ENCODE measurements at regions not wholly inside any gene's neighbourhood (a gene's known extent, or its start where the extent isn't known, plus 50 kb on each side); places are given as distances from the start of the nearest gene placed in this dataset.

DNA sequence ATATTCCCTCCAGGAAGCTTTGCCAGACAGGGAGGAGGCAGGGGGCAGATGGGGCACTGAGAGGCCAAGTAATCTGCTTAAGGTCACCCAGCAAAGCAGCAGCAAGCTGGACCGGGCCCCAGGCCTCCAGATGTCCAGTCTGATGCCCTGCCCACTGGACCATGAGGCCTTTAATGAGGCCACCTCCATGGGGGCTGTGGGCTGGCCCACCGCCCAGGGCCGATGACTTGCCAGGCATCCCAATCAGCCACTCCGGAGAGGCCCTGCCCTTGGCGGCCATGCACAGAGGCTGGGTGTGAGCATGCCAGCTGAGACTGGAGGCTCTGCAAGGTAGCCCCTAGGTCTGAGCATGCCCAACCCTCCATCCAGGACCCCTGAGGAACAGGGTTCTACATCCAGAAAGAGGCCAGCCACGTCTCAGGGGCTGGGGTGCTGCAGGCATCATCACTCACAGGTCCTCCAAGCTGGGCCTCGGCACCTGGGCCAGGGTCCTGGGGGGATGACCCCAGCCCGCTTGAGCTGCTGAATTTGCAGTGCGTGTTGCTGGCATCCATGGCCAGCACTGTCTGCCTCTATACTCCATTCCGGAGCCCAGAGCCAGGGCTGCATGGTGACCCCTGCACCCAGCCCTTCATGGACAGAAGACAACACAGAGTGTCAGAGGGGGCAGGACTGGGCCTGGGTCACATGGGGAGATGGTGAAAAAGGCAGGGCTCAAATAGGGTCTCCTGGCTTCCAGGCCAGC is 164.2 kb downstream of the INHBB start:
- no peak overlapping the region for H2BK5ac ChIP-seq (ENCODE audit: insufficient read length, low read length)
- no peak overlapping the region for H3T11ph ChIP-seq (ENCODE audit: low read length)
- H3K27me3 ChIP-seq (ENCODE audit: insufficient read depth, low read length): no peaks in the 10 kb centered on the region
- no peaks in the 10 kb centered on the region for H3K23me2 ChIP-seq (ENCODE audit: insufficient read length, low read depth, low read length, poor library complexity, severe bottlenecking)
- no peak for DNase-seq
- no peak overlapping the region for H4K8ac ChIP-seq (replicated peaks; ENCODE audit: insufficient read length, low read depth, low read length)
- H4K5ac ChIP-seq (ENCODE audit: insufficient read length, low read depth, low read length): no peak overlapping the region
- no peak overlapping the region for H2BK12ac ChIP-seq (ENCODE audit: insufficient read length, low read depth, low read length)
- Mint-ChIP-seq H3K27me3 (ENCODE audit: low read depth) (peaks cover 88% of the 10 kb centered on the region), H3K27ac (no peak overlapping the region), H3K4me3 (no peak overlapping the region), H3K4me1 (peaks cover 4 to 9% of the 10 kb centered on the region in 2 experiments; a peak in 3 of 4 replicates), H3K9me3 (no peaks in the 10 kb centered on the region; a peak in 2 of 5 replicates), H3K36me3 (ENCODE audit: insufficient read depth in 1 of 3, low read depth in 3 of 3) (no peaks in the 10 kb centered on the region)
- no peak overlapping the region for H2AK5ac ChIP-seq (ENCODE audit: insufficient read length, low read length)
- H3K14ac ChIP-seq (ENCODE audit: insufficient read depth, low read length): no peak overlapping the region
- no peak overlapping the region for H3K27ac ChIP-seq (ENCODE audit: insufficient read length, low read depth, low read length)
- no peaks in the 10 kb centered on the region for H3K9me3 ChIP-seq (ENCODE audit: control insufficient read depth, low read depth, low read length)
- no peak overlapping the region for H2BK20ac ChIP-seq (ENCODE audit: low read depth, low read length, poor library complexity, severe bottlenecking)
- no peak overlapping the region for H3K18ac ChIP-seq (ENCODE audit: insufficient read length, low read depth, low read length)
- TF ChIP-seq, protein P1, sequence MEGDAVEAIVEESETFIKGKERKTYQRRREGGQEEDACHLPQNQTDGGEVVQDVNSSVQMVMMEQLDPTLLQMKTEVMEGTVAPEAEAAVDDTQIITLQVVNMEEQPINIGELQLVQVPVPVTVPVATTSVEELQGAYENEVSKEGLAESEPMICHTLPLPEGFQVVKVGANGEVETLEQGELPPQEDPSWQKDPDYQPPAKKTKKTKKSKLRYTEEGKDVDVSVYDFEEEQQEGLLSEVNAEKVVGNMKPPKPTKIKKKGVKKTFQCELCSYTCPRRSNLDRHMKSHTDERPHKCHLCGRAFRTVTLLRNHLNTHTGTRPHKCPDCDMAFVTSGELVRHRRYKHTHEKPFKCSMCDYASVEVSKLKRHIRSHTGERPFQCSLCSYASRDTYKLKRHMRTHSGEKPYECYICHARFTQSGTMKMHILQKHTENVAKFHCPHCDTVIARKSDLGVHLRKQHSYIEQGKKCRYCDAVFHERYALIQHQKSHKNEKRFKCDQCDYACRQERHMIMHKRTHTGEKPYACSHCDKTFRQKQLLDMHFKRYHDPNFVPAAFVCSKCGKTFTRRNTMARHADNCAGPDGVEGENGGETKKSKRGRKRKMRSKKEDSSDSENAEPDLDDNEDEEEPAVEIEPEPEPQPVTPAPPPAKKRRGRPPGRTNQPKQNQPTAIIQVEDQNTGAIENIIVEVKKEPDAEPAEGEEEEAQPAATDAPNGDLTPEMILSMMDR (conservative IDR thresholded peaks at IDR 0.05): no peak
- H3K56ac ChIP-seq (ENCODE audit: insufficient read length, low read depth, low read length): no peak overlapping the region
- H4K91ac ChIP-seq (ENCODE audit: insufficient read length, low read depth, low read length): no peak overlapping the region
- WGBS (ENCODE audit: extremely low coverage, insufficient read length, low lambda C conversion rate): no CpG with 5 or more reads among the region's 10 CpGs
- H2AFZ ChIP-seq (ENCODE audit: low read length): no peak overlapping the region
- no peaks in the 10 kb centered on the region for H3K79me1 ChIP-seq (ENCODE audit: insufficient read depth, low read depth, low read length, poor library complexity, severe bottlenecking)
- H3K9ac ChIP-seq (ENCODE audit: extremely low read depth, insufficient read length, low read length): no peak overlapping the region
- H3K4ac ChIP-seq (ENCODE audit: low read depth, low read length): no peak overlapping the region
- no peaks in the 10 kb centered on the region for H3K4me1 ChIP-seq (ENCODE audit: insufficient read depth, low read length)
- no peak overlapping the region for H2BK120ac ChIP-seq (ENCODE audit: low read depth, low read length, poor library complexity, severe bottlenecking)
- no peaks in the 10 kb centered on the region for H4K20me1 ChIP-seq (ENCODE audit: control insufficient read depth, insufficient read depth, insufficient read length)
- H2BK15ac ChIP-seq (ENCODE audit: low read depth, low read length): no peak overlapping the region
- H3K79me2 ChIP-seq (ENCODE audit: insufficient read depth, low read length): no peaks in the 10 kb centered on the region
- H3K4me2 ChIP-seq (ENCODE audit: insufficient read depth, insufficient read length, low read length): no peak overlapping the region
- H3K23ac ChIP-seq (ENCODE audit: insufficient read length, low read depth, low read length): no peak overlapping the region

Data from H9 (cell line).